ENCODE measurements at regions not wholly inside any gene's neighbourhood (a gene's known extent, or its start where the extent isn't known, plus 50 kb on each side); places are given as distances from the start of the nearest gene placed in this dataset.

- TF ChIP-seq CTCF (IDR thresholded peaks at IDR 0.05; ENCODE audit: extremely low read depth in 1 of 2, insufficient read depth in 1 of 2, low read depth in 1 of 2, low read length in 2 of 2) (no peak), POLR2A (IDR thresholded peaks at IDR 0.05; ENCODE audit: low read depth, low read length) (no peak), MAX (IDR thresholded peaks at IDR 0.05; ENCODE audit: insufficient read depth, insufficient read length) (no peak), EZH2 (IDR thresholded peaks at IDR 0.05; ENCODE audit: borderline replicate concordance, low read depth, low read length, severe bottlenecking) (no peak), MYC (IDR thresholded peaks at IDR 0.05; ENCODE audit: low read depth, low read length) (no peak), POLR2AphosphoS5 (IDR thresholded peaks at IDR 0.05; ENCODE audit: insufficient read depth, low read depth, low read length) (no peak), JUN (IDR thresholded peaks at IDR 0.05; ENCODE audit: borderline replicate concordance, insufficient read depth, insufficient read length, low read depth) (no peak), FOS (IDR thresholded peaks at IDR 0.05; ENCODE audit: borderline replicate concordance, insufficient read depth, low read length) (no peak), GATA2 (IDR thresholded peaks at IDR 0.05; ENCODE audit: insufficient read depth, insufficient read length, low read depth, low read length) (no peak)
Observed at GRCh38 chr6:8705435-8706020, 270.2 kb upstream of the SLC35B3 start.
